ENCODE measurements at regions not wholly inside any gene's neighbourhood (a gene's known extent, or its start where the extent isn't known, plus 50 kb on each side); places are given as distances from the start of the nearest gene placed in this dataset.

- TF ChIP-seq ZNF570 (CRISPR knock-in tag; IDR thresholded peaks at IDR 0.05; ENCODE audit: borderline replicate concordance) (no peak), ZFX (CRISPR knock-in tag; IDR thresholded peaks at IDR 0.05; ENCODE audit: low read depth) (no peak), USF2 (IDR thresholded peaks at IDR 0.05; ENCODE audit: low read depth, low read length) (no peak), USF2 (CRISPR knock-in tag; IDR thresholded peaks at IDR 0.05; ENCODE audit: borderline replicate concordance) (no peak)
These were observed 1155.3 kb downstream of the BRD1 start for GRCh38 chr22:48672387-48672786.

Measured in HepG2 (cell line).